Fibroblast of skin of scalp (primary cell): ENCODE measurements at regions not wholly inside any gene's neighbourhood (a gene's known extent, or its start where the extent isn't known, plus 50 kb on each side); places are given as distances from the start of the nearest gene placed in this dataset.

Experiments used
- DNase-seq: peaks from one replicate; pipeline ENCODE4 v3.0.0-alpha.2; 2013

DNA sequence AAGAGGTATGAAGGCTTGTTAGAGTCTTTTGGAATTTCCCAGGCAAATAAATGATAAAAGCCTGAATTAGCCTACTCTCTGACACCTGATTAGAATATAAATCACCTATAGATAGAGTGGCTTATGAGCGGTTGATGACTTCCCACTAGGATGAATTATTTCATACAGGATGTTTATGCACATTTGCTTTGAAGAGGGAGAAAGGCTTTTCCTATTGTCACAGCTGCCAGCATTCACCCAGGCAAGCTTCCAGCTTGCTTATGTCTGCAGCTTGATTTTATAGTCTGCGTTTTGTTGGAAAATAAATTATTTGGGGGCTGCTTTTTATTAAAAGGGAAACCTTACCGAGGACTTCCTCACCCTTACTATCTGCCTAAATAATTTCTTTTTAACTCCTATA lies 51.3 kb upstream of the EIF2S2 start:
- DNase-seq: no peak

DNA sequence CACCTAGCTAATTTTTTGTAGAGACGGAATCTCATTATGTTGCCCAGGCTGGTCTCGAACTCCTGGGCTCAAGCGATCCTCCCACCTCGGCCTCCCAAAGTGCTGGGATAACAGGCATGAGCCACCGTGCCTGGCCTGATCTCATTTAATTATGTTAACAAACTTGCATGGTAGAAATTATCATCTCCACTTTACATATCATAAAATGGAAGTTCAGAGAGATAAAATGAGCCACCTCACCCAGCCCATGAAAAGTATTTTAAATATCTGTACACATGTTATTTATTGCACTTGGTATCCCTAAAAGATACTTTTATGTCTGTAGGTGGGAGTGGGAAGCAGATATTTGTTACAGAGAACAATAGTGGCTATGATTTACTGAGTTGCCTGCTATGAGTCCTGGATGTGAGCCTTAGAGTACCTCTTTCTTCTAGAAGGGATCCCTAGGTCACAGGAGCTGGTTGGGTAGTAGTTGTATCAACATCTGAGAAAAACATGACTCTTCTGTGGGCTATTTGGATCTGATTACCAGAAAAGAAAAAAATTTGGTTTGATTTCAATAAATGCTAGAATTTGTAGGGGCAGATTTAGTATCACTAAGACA lies 52.4 kb upstream of the EIF2S2 start:
- no peak for DNase-seq

DNA sequence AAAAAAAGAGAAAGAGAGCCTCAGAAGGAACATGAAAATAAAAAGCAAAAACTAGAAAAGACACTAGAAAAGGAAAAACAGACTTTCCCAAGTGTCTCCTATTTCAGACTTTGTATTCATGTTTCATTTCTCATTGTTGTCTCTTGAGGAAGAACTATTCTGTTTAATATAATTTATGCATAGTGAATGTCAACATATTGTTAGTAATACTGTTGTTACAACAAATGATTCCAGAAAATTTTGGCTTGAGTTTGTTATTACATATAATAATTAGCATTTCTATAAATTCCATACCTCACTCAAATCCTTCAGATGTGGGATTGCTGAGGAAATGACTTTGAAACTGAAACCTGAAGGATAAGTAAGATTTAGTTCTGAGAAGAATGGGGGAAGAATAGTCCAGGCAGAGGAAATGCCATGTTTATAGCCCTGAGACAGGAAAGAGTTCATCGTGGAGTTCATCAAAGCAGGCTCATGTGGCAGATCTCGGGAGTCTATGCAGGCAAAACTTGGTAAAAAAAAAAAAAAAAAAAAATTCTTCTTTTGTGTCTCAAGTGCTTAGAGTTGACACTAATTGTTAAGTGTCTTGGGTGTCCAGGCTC lies 53.1 kb upstream of the EIF2S2 start:
- no peak for DNase-seq

- DNase-seq: no peak
Observed at GRCh38 chr20:34171640-34172039, 59.6 kb upstream of the EIF2S2 start.

GRCh38 chr20:34172926-34173325 lies 60.9 kb upstream of the EIF2S2 start:
- DNase-seq: no peak

- DNase-seq: no peak
Observed at GRCh38 chr20:34175079-34175478, 63.0 kb upstream of the EIF2S2 start.

DNA sequence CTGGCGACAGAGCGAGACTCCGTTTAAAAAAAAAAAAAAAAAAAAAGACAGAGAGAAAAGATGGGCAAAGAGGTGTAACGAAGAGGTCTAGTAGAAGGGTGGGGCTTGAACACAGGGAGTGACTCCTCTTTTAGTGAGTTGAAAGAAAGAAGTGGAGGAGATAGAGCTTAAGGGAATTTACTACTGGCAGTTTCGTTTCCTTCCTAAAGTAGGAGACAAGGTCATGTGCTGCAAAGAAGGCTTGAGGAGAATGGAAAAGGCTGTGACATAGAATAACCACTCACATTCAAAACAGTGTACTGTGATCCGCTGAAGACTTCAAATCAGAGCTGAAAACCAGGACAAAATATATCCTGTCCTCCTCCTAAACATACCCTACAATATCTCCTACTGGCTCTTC lies 63.8 kb upstream of the EIF2S2 start:
- DNase-seq: no peak

DNA sequence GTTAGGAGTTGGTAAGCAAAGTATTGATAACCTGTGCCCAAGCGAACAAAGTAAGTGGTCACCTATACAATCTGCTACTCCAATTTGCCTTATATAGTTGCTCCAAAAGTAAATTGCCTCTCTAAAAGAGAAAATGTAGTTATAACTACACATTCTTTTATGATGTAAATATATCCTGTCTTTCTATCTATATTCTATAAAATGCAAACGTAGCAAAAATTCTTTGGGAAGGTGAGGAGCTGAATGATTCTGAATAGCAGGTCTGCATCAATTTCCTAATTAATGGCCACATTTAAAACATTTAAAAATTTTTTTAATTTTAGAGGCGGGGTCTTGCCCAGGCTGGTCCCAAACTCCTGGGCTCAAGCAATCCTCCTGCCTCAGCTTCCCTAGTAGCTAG lies 64.2 kb upstream of the ASIP start:
- no peak for DNase-seq

DNA sequence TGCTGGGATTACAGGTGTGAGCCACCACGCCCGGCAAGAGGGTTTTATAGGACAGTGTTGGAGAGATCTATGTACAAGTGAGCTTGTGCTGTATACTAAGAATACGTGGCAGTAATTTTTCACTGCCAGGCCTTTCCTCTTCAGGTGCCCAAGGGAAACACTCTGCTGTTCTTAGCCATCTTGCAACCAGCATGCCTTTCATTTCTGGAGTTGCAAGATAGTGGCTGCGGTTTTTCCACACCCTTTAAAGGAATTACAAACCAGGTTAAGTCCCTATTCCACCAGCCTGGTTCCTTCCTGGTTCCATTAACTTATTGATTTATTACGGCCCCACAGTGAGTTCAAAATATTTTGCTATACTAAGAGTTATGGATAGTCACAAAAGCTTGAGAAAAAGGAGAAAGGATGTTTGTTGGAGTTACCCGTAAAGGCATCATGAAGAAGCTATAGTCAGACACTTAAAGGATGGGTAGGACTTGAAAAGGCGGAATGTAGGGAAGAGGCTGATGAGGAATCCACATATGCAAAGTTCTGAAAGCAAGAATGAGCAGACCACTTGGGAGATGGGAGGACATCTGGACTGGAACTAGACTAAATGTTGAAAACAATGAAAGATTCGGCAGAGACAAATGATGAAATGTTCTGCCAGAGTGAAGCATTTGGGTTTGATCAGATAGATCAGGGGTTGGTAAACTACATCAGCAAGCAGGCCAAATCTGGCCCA lies 61.4 kb upstream of the ASIP start:
- DNase-seq: no peak

- DNase-seq: peak; percentile 34
Observed at GRCh38 chr20:34180460-34181120, 60.6 kb upstream of the ASIP start.

DNA sequence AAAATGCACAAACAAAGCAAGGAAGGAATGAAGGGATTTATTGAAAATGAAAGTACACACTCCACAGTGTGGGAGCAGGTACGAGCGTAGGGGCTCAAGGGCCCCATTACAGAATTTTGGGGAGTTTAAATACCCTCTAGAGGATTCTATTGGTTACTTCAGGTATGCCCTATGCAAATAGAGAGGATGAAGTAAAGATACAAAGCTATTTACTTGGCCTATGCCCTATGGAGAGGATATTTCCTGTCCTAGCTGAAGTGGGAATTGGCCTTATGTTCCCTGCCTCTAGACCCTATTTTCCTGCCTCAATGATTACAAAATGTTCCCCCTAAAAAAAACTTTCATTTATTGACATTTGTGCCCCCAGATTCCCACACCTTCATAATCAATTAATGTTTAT lies 59.7 kb upstream of the ASIP start:
- DNase-seq: no peak

GRCh38 chr20:34185766-34186620 lies 55.2 kb upstream of the ASIP start:
- DNase-seq: no peak

DNA sequence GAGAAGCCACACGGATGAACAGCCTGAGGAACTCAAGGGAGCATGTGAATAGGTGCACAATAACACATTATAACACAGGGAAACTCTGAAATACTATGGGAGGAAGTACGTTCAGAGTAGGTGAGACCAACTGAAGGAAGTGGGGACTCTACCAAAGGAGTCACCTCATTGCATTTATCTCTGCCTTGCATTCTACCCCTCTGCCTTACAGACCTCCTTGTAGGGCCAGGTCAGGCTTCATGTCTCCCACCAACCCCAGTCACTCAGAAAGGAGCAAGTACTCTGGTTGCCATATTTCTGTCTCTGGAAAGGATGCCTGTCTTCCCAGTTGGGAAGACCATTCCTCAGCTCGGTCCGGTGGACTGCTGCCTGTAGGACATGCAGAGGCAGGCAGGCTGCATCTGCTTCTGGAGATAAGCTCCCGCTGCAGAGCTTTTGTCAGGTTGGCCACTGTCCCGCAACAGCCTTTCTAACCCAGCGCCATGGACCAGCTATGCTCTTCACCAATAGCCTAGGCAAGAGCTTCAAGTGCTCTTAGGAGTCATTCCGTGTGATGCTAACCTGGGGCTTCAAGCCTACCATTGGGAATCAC lies 51.6 kb upstream of the ASIP start:
- no peak for DNase-seq

DNA sequence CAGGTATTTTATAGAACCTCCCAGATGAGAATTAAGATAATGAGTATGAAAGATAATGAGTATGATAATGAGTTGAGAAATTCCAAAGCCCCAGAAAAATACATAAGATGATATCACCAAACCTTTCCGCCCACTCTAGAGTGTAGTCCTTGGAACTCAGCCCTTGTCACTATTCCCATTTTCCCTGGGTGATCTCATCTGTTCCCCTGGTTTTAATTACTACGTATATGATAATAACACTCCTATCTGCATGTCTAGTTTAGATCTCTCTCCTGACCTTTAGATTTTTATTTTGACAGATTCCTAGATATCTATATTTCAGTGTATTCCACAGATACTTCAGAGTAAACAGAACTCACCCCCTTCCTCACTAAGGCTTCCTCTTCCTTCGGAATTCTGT lies 51.0 kb upstream of the ASIP start:
- no peak for DNase-seq

- DNase-seq: peak; percentile 89
Observed at GRCh38 chr20:34190679-34191090, 50.5 kb upstream of the ASIP start.
